NCI-H2081 (cell line): ENCODE measurements at regions not wholly inside any gene's neighbourhood (a gene's known extent, or its start where the extent isn't known, plus 50 kb on each side); places are given as distances from the start of the nearest gene placed in this dataset.
"Not testable (repeated sequence)": the region's sequence is repeated elsewhere in the genome, so short reads cannot be mapped to it uniquely, and the experiment has no call there.

Experiments
- DNase-seq, 2 experiments: peaks; one replicate each; lab custom pipeline; 2025; lab: John Stamatoyannopoulos, UW

DNA sequence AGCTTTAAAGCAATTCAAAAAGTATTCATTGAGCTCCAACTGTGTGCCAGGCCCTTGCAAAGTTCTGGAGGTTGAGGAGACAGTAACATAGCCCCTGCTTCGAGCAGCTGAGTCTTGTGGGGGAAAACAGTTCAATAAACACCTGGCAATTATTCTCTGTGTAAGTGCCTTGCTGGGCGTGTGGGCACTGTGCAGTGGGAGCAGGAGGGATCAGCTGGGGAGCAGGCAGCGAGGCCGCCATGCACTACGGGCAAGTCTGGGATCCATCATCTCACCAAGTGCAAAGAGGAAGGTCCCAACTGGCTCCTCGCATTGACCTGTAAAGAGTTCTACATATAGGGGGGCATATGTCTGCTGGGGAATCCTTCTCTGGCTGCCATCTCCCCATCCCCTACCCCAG, 342.2 kb upstream of the HS6ST1 start:
- DNase-seq, result no peak

GRCh38 chr2:128661311-128661710, 342.6 kb upstream of the HS6ST1 start:
- no peak for DNase-seq

DNA sequence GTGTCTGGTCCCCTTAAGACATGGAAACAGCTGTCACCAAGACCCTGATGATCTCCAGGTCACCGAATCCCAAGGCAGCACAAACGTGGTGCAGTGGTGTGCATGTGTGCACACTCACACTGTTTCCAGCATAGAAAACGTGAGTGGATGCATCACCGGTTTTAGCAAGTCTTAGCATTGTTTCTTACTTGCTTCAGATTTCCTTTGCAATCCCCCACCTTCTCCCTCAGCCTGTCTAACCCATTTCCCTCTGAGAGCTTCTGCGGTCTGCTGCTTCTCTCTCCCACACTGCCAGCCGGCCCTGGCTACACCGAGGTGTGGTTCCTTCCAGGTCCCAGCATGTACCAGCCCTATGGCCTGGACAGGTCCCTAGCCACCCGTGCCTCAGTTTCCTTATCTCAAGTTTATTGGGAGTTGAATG, 343.4 kb upstream of the HS6ST1 start:
- no peak for DNase-seq

DNA sequence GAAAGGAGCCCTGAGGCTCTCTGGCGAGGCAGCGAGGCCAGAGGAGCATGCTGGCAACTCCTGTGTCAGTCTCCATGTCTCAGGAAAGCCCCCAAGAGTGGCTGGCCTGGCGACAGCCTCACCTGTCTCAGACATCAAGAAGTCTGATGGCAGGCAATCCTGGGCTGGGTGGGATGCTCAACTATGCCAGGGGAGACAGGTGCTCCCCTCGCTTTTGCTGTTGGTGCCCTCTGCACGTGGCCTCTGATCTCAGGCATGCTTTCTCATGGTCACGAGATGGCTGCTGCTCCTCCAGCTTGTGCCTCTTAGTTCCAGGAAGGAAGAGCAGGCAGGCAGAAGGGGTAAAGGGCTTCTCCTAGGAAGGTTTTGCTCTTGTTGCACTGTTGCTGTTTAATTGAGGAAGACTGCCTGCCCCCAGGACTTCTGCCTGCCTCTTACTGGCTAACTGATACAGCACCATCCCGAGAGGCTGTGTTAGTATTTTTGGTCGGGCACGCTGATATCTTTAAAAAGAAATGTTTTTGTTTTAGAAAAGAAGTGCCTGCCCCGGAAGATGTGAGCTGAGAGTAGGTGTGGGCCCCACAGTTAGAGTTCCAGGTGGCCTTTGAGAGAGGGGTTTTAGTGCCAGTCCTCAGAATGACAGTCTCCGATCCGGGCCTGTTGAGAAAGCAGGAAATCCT, 344.8 kb upstream of the HS6ST1 start:
- no peak for DNase-seq

DNA sequence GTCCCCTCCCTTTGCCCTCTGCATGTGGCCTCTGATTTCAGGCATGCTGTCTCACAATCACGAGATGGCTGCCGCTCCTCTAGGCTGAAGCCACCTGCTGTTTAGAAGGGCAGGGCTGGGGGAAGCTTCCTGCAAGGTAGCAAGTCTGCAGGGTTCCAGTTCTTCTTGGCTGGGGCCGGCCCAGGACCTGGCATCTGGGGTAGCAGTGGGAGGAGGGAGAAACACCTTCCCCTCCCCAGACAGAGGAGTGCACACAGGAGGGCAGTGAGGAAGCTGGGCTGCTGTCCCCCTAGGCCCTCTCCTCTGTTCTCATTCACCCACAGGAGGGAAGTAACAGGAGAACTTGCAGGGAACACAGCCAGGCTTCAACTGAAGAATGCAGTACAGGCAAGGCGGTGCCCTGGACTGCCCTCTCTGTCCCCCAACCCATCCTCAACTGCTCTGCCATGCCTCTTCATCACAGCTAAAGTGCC, 345.9 kb upstream of the HS6ST1 start:
- no peak for DNase-seq

DNA sequence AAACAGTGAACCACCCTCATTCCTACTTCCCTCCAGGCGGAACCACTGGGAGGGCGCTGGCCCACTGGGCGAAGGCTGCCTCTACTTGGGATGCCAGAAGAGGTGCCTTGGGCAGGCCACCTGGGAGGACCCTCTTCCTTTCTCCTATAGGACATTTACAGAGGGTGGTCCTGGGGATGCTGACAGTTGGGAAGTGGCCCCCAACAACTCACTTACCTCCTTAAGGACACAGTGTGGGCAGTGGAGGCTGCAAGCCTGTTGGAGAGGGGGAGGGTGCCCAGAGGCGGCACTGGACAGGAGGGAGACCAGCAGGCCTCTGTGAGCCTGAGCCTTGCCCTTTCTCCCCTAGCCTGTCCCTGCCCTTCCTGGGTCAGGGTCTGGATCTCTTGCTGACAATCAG, 346.4 kb upstream of the HS6ST1 start:
- DNase-seq, result no peak

- no peak for DNase-seq
Measured at GRCh38 chr2:128666596-128666995, 347.9 kb upstream of the HS6ST1 start.

GRCh38 chr2:128667391-128667790, 348.7 kb upstream of the HS6ST1 start:
- DNase-seq, result no peak

GRCh38 chr2:128668946-128669345, 350.3 kb upstream of the HS6ST1 start:
- DNase-seq, result no peak

- no peak for DNase-seq
Measured at GRCh38 chr2:128670066-128670465, 351.4 kb upstream of the HS6ST1 start.

DNA sequence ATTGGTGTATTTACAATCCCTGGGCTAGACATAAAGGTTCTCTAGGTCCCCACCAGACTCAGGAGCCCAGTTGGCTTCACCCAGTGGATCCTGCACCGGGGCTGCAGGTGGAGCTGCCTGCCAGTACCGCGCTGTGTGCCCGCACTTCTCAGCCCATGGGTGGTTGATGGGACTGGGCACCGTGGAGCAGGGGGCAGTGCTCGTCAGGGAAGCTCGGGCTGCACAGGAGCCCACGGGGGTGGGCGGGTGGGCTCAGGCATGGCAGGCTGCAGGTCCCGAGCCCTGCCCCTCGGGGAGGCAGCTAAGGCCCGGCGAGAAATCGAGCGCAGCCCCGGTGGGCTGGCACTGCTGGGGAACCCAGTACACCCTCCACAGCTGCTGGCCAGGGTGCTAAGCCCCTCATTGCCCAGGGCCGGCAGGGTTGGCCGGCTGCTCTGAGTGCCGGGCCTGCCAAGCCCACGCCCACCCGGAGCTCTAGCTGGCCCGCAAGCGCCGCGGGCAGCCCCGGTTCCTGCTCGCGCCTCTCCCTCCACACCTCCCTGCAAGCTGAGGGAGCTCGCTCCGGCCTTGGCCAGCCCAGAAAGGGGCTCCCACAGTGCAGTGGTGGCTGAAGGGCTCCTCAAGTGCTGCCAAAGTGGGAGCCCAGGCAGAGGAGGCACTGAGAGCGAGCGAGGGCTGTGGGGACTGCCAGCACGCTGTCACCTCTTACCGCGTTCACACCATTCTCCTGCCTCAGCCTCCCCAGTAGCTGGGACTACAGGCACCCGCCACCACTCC, 353.5 kb upstream of the HS6ST1 start:
- not testable (repeated sequence) for DNase-seq

DNA sequence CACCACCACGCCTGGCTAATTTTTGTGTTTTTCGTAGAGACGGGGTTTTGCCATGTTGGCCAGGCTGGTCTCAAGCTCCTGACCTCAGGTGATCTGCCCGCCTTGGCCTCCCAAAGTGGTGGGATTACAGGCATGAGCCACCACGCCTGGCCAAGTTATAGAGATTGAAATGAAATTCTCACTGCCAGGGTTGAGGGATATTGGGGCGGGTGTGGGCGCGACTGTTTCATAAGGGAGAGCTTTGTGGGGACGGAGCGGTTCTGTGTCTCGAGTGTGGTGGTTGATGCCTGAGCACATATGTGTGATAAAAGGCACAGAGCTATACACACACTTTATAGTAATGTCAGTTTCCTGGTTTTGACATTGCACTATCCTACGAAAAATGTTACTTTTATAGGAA, 361.0 kb upstream of the HS6ST1 start:
- not testable (repeated sequence) for DNase-seq

DNA sequence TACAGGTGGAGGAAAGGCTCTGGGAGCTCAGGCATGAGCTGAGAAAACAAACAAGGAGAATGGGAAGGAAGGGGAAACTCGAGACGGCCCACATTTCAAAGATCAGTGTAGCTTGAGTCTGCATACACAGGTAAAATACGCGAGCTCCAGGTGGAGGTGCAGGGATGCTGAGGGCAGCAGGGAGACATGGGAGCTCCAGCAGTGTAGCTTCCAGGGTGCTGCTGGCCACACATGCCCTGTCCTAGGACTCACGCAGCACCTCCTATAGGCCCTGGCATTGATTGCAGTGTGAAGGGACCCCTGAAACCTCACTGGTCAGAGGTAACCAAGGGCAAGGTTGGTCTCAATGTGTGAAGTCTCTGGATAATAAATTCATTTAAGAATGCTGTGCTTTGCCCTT, 362.8 kb upstream of the HS6ST1 start:
- DNase-seq, result no peak

- no peak for DNase-seq
Measured at GRCh38 chr2:128682266-128682665, 363.6 kb upstream of the HS6ST1 start.

DNA sequence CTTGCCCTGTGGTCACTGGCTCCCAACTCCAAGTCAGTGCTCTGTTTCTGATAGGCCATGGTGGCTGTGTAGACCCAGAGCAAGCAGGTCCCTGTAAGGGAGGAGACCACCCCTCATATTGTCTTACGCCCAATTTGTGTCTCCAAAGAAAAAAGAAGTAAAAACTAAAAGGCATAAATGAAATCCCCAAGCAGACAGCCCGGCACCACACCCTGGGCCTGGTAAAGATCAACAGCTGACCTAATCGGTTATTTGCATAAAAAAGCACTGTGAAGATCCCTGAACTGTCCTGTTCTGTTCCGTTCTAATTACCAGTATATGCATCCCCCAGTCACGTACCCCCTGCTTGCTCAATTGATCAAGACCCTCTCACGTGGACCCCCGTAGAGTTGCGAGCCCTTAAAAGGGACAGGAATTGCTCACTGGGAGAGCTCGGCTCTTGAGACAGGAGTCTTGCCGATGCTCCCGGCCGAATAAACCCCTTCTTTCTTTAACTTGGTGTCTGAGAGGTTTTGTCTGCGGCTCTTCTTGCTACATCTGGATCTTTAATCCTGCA, 364.1 kb upstream of the HS6ST1 start:
- no peak for DNase-seq

GRCh38 chr2:128684523-128684922, 365.9 kb upstream of the HS6ST1 start:
- no peak for DNase-seq

GRCh38 chr2:128685841-128686496, 367.3 kb upstream of the HS6ST1 start:
- DNase-seq, result no peak

DNA sequence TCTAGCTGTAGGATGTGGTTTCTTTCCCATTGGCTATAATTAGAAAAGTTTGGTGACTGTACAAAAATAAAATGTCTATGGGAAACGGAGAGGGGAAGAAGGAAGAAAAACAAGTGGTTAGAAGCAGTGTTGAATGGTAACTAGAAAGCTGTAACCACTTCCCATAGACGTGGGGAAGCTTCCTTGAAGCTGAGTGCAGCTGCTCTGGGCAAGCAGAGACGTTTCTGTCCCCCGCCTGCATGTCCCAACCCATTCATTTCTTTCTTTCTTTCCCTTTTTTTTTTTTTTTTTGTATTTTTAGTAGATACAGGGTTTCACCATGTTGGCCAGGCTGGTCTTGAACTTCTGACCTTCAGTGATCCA, 367.8 kb upstream of the HS6ST1 start:
- DNase-seq, result no peak

DNA sequence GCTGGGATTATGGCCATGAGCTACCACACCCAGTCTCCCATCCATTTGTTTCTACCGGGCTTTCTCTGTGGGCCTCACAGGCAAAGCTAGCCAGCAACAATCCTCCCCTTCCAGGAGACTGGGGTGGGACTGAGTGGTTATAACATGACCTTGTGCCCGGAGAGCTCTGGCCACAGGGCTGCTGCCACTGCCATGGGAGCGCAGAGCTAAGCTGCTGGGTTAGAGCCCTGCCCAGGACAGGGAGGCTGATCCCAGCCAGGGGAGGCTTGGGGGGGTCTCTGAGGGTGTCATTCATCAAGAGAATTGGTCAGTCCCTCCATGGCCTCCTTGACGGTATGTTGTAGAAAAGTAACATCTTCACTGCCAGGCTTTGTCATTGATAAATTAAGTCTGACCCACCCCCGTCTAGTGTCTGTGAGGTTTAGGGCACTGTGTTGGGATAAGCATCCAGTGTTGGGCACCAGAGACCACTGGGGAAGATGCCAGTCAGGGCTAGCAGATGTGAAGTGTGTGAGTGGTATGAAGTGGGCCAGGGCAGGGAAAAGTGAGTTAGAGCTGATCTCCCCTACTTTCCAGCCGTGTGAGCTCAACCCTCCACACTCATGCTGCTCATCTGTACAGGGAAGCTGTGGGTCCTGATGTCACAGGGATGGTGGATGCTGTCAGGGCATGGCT, 368.4 kb upstream of the HS6ST1 start:
- no peak for DNase-seq

- DNase-seq, result no peak
Measured at GRCh38 chr2:128687565-128687964, 368.9 kb upstream of the HS6ST1 start.

- no peak for DNase-seq
Measured at GRCh38 chr2:128689971-128690370, 371.3 kb upstream of the HS6ST1 start.

DNA sequence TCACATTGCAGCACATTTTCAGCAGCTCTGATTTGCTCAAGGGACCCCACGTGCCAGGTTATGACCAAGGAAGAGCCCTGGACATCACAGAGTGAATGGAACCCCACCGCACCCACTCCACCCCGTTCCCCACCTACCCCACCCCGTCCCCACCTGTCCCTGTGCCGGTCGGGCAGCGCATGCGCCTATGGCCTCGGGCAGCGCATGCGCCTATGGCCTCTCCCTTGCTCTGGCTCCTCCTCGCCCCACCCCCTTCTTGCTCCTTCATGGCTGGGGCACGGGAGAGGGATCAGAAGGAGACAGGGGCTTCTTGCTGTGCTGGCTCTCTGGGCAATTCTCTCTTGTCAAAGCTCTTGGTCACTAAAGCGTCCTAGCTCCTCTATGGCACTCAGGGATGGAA, 371.8 kb upstream of the HS6ST1 start:
- DNase-seq, result no peak
